NCI-H2081 treated with DMSO at 0.1 percent for 48 hours (cell line): ENCODE measurements at regions not wholly inside any gene's neighbourhood (a gene's known extent, or its start where the extent isn't known, plus 50 kb on each side); places are given as distances from the start of the nearest gene placed in this dataset.
"Not testable (repeated sequence)": the region's sequence is repeated elsewhere in the genome, so short reads cannot be mapped to it uniquely, and the experiment has no call there.

Experiments
- DNase-seq: peaks from one replicate; lab custom pipeline; 2025; lab: John Stamatoyannopoulos, UW

GRCh38 chr9:124084087-124084486 lies 72.5 kb downstream of the LHX2 start:
- no peak for DNase-seq

GRCh38 chr9:124087226-124087625 lies 75.7 kb downstream of the LHX2 start:
- DNase-seq: no peak

- DNase-seq: no peak
Observed at GRCh38 chr9:124088476-124088837, 76.9 kb downstream of the LHX2 start.

- DNase-seq: not testable (repeated sequence)
Observed at GRCh38 chr9:124089631-124090488, 78.3 kb downstream of the LHX2 start.

- DNase-seq: no peak
Observed at GRCh38 chr9:124098141-124098905, 86.8 kb downstream of the LHX2 start.

GRCh38 chr9:124099860-124100259 lies 88.3 kb downstream of the LHX2 start:
- no peak for DNase-seq

- DNase-seq: no peak
Observed at GRCh38 chr9:124101215-124101968, 89.8 kb downstream of the LHX2 start.

GRCh38 chr9:124101969-124102345 lies 90.4 kb downstream of the LHX2 start:
- no peak for DNase-seq

GRCh38 chr9:124102363-124102762 lies 90.8 kb downstream of the LHX2 start:
- no peak for DNase-seq

GRCh38 chr9:124105266-124105665 lies 93.7 kb downstream of the LHX2 start:
- no peak for DNase-seq

- DNase-seq: no peak
Observed at GRCh38 chr9:124108216-124108615, 96.6 kb downstream of the LHX2 start.

GRCh38 chr9:124110307-124110915 lies 98.8 kb downstream of the LHX2 start:
- DNase-seq: no peak

- no peak for DNase-seq
Observed at GRCh38 chr9:124116683-124117363, 105.3 kb downstream of the LHX2 start.

- no peak for DNase-seq
Observed at GRCh38 chr9:124118894-124119293, 107.3 kb downstream of the LHX2 start.

GRCh38 chr9:124120272-124120671 lies 108.7 kb downstream of the LHX2 start:
- DNase-seq: no peak

- no peak for DNase-seq
Observed at GRCh38 chr9:124121725-124122124, 110.2 kb downstream of the LHX2 start.

- no peak for DNase-seq
Observed at GRCh38 chr9:124122321-124122720, 110.8 kb downstream of the LHX2 start.

- DNase-seq: no peak
Observed at GRCh38 chr9:124122813-124123462, 111.4 kb downstream of the LHX2 start.

GRCh38 chr9:124123621-124124020 lies 112.1 kb downstream of the LHX2 start:
- not testable (repeated sequence) for DNase-seq

GRCh38 chr9:124124729-124125650 lies 113.4 kb downstream of the LHX2 start:
- DNase-seq: no peak
